PFSK-1 (cell line): ENCODE measurements at regions not wholly inside any gene's neighbourhood (a gene's known extent, or its start where the extent isn't known, plus 50 kb on each side); places are given as distances from the start of the nearest gene placed in this dataset.

Experiments used
- FOXP2 ChIP-seq: optimal IDR thresholded peaks from 2 replicates; pipeline ENCODE3; 2011; ENCODE audit warnings: borderline replicate concordance, control low read depth, inconsistent platforms; ENCODE audit not compliant: insufficient read depth; ENCODE audit errors: extremely low read length, extremely low read depth
- POLR2AphosphoS5 ChIP-seq: IDR thresholded peaks from 2 replicates; pipeline ENCODE4 v1.6.1; 2012; ENCODE audit warnings: low read depth, mild to moderate bottlenecking, control low read depth, low read length, moderate library complexity
- REST ChIP-seq, 2 experiments: IDR thresholded peaks; 2 replicates each; pipeline versions ENCODE4 v1.6.1 to v1.8.0; 2011 to 2012; ENCODE audit warnings: low read depth in 2 of 2, low read length in 2 of 2, control low read depth in 1 of 2, inconsistent platforms in 1 of 2, mild to moderate bottlenecking in 1 of 2, moderate library complexity in 1 of 2; ENCODE audit not compliant: insufficient read depth in 1 of 2
- SIN3A ChIP-seq: IDR thresholded peaks from 2 replicates; pipeline ENCODE4 v1.6.1; 2012; ENCODE audit warnings: mild to moderate bottlenecking, low read length, moderate library complexity, borderline replicate concordance; ENCODE audit not compliant: insufficient read depth
- TAF1 ChIP-seq: IDR thresholded peaks from 2 replicates; pipeline ENCODE4 v1.6.1; 2012; ENCODE audit warnings: low read length, control low read depth, borderline replicate concordance; ENCODE audit not compliant: insufficient read depth

DNA sequence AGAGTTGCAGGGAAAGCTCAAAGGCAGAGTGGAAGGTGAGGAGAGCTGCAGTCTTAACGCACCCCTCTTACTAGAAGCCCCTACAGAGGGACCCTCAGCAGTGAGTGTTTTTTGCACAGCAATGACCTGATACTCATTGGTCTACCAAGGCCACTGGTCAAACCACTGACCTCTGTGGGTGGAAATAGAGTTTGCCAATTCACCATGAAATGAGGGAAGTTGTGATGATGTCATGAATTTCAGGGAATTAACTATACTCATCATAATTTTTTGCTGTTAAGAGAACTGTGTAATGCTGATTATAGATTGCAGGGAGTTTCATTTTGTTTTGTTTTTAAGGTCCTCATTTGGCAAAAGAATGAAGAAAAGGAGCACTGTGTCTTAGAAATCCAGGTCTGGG is 101.7 kb upstream of the SMAD3 start:
- TF ChIP-seq TAF1 = no peak

- TF ChIP-seq SIN3A (no peak), POLR2AphosphoS5 (no peak)
Observed at GRCh38 chr15:66964111-66964738, 101.2 kb upstream of the SMAD3 start.

DNA sequence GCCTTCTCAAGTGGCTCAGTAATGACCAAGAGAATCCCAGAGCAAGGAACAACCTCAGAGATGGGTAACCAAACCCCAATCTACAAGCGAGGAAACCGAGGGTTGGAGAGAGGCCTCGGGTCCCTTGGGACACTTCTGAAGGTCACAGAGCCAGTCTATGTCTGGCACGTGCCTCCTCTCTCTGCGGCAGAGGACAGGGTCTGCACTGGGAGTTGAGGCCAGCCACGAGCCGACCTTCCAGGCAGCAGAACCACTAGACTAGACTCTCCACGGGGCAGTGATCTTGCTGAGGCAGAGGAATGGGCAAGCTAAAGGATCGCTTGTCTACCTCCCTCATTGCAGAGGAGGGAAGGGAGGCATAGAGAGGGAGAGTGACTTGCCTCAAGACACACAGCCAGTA is 100.6 kb upstream of the SMAD3 start:
- TF ChIP-seq FOXP2 = no peak
- TF ChIP-seq REST (IDR thresholded peaks at IDR 0.05; ENCODE audit: insufficient read depth in 1 of 2, low read depth in 2 of 2, low read length in 2 of 2) = no peak
- no peak for TF ChIP-seq POLR2AphosphoS5
- no peak for TF ChIP-seq SIN3A
- TF ChIP-seq TAF1 = no peak

GRCh38 chr15:66965201-66965900 is 100.1 kb upstream of the SMAD3 start:
- no peak for TF ChIP-seq REST (IDR thresholded peaks at IDR 0.05; ENCODE audit: insufficient read depth in 1 of 2, low read depth in 2 of 2, low read length in 2 of 2)
- TF ChIP-seq TAF1 = no peak
- TF ChIP-seq SIN3A = no peak
- no peak for TF ChIP-seq FOXP2
- no peak for TF ChIP-seq POLR2AphosphoS5

- TF ChIP-seq REST (IDR thresholded peaks at IDR 0.05; ENCODE audit: insufficient read depth in 1 of 2, low read depth in 2 of 2, low read length in 2 of 2) (no peak), SIN3A (no peak), POLR2AphosphoS5 (no peak), FOXP2 (no peak), TAF1 (no peak)
Observed at GRCh38 chr15:66966256-66966655, 99.1 kb upstream of the SMAD3 start.

DNA sequence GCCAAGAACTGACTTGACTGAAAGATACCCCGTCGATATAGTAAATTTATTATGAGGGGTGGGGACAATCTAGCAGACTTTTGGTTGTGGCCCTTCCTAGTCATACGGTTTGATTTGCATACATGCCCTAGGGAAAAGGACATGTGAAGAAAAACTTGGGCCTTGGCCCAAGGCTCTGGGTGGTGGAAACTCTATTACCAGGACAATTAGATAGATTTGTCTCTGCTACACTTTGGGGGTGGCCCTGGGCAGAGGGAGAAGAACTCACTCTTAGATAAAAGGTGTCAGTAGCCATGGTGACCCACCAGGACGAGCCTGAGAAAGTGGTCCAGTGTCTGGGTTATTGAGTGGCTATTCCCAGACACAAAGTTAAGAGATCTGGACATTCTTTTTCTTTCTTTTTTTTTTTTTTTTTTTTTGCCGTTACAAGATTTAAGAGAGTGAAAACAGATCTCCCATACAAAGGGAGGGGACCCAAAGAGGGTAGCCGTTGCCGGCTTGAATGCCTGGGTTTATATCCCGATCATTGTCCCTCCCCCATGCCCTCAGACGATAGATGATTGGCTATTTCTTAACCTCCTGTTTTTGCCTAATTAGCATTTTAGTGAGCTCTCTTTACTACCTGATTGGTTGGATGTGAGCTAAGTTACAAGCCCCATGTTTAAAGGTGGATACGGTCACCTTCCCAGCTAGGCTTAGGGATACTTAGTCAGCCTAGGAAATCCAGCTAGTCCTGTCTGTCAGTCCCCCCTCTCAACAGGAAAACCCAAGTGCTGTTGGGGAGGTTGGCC is 96.4 kb upstream of the SMAD3 start:
- no peak for TF ChIP-seq SIN3A
- no peak for TF ChIP-seq POLR2AphosphoS5
